Mucosa of gallbladder (tissue), 1 donor: ENCODE measurements at regions not wholly inside any gene's neighbourhood (a gene's known extent, or its start where the extent isn't known, plus 50 kb on each side); places are given as distances from the start of the nearest gene placed in this dataset.
"Not testable (repeated sequence)": the region's sequence is repeated elsewhere in the genome, so short reads cannot be mapped to it uniquely, and the experiment has no call there.

ENCODE experiments used
- DNase-seq: peaks from one replicate; pipeline ENCODE4 v3.0.0-alpha.2; 2020; ENCODE audit warnings: low spot score
- donor health status: DM: no; HTN: no; CAD: no.

- DNase-seq: no peak
Measured at GRCh38 chr1:55781003-55781402, 565.8 kb upstream of the USP24 start.

GRCh38 chr1:55777545-55777944, 562.4 kb upstream of the USP24 start:
- DNase-seq: no peak

GRCh38 chr1:55775007-55775406, 559.8 kb upstream of the USP24 start:
- no peak for DNase-seq

DNA sequence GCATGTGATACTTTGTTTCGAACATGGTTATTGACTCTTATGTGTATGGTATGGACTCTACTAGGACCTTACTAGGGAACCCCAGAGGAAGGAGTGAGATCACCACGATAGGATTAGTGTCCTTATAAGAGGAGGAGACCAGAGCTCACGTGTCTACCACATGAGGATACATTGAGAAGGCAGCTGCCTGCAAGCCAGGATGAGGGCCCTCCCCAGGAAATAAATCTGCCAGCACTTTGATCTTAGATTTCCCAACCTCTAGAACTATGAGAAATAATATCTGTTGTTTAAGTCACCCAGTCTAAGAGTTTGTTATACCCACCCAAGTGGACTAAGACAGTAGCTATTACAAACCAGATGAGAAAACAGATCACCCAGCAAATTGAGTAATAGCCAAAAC, 559.3 kb upstream of the USP24 start:
- no peak for DNase-seq

- DNase-seq: no peak
Measured at GRCh38 chr1:55773211-55773940, 558.2 kb upstream of the USP24 start.

DNA sequence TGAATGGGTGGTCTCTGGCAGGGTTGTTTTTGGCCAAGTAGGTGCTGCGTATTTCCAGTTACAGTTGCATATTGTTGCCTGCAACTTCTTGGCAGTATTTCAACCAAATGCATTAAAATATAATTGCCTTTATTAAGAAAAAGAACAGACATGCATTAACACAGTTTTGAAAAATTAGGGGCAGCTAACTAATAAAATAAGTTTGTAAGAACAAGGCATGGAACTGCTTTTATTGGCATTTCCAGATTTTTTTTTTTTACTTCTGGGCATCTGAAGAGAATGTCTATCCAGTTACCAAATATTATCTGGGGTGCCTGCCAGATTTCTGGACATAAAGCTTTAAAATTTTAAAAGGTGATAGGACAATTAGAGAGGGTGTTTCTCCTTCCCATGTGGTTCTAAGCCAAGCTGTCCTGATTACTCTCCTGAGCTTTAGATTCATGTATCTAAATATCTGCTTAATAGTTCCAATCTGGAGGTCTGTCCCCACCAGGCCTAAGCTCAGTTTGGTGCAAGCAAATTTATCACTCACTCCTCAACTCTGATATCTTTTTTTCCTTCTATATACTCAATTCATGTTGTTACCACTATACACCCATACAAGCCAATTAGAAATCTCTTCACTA, 553.3 kb upstream of the USP24 start:
- no peak for DNase-seq

GRCh38 chr1:55767171-55767570, 552.0 kb upstream of the USP24 start:
- no peak for DNase-seq

DNA sequence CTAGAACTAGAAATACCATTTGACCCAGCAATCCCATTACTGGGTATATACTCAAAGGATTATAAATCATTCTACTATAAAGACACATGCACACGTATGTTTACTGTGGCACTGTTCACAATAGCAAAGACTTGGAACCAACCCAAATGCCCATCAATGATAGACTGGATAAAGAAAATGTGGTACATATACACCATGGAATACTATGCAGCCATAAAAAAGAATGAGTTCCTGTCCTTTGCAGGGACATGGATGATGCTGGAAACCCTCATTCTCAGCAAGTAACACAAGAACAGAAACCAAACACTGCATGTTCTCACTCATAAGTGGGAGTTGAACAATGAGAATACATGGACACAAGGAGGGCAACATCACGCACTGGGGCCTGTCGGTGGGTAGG, 550.3 kb upstream of the USP24 start:
- DNase-seq: not testable (repeated sequence)

GRCh38 chr1:55751776-55752175, 536.6 kb upstream of the USP24 start:
- no peak for DNase-seq

DNA sequence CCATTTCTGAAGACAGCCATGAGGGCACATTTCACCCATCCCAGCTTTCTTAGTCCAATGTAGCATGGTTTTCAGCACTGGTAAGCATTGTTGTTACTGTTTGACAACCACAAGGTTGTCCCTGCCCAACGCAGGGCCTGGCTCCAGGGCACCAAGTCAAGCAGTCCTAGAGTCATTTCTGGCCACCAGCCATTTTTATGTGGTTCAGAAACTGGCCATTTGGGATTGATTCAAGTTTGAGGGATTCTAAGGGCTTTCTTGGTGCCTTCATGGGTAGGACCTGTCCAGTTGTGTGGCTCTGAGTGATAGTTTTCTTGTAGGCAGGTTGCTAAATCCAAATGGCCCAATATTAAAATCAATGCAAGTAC, 535.4 kb upstream of the USP24 start:
- DNase-seq: no peak

- no peak for DNase-seq
Measured at GRCh38 chr1:55749975-55750627, 534.9 kb upstream of the USP24 start.

GRCh38 chr1:55747408-55747841, 532.3 kb upstream of the USP24 start:
- DNase-seq: no peak

DNA sequence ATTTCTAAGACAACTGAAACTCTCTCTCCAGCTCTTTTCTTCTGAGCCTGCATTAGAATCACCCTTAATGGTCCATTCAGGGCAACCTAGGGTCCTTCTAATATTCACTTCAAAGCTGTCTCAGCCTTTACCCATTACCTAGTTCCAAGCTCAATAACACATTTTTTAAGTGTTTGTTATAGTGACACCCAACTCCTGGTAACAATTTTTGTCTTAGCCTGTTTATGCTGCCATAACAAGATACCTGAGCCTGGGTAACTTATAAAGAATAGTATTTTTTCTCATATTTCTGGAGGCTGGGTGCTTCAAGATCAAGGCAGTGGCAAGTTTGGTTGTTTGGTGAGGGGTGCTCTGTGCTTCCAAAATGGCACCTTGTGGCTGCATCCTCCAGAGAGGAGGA, 531.5 kb upstream of the USP24 start:
- no peak for DNase-seq

DNA sequence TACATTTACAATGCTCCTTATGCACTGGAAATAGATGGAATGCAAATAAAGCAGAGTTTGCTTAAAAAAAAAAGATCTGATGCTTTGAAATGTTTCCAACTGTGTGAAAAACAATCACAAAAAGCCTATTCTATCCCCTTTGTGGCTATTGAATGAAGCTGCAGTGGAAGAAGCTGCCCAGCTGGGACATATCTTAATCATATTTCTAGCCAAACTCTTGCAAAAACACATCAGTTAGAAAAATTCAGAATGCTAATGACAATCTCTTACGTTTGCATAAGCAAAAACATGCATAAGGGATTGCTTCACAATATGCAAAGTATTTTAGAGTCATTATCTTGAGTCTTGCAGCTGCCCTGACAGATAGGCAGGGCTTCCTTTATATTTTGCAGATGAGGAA, 526.4 kb upstream of the USP24 start:
- no peak for DNase-seq

- DNase-seq: no peak
Measured at GRCh38 chr1:55735106-55735505, 519.9 kb upstream of the USP24 start.

DNA sequence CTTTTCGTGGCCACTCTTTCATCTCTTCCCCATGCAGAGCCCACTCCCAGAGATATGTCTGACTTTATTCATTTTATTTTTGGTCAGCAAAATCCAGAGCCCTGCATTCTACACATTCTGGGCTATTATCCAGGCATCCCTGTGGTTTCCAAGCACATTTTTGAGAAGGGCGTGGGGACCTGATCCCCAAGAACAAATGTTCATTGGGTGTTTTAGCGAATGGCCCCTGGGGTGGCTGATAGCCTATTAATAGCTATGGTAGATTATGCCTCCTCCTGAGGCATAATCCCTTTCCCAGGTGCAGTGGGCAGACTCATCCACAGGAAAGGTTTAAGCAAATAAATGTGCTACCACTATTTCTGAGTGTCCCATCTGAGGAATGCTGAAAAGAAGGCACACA, 511.8 kb upstream of the USP24 start:
- DNase-seq: no peak

GRCh38 chr1:55725378-55725777, 510.2 kb upstream of the USP24 start:
- no peak for DNase-seq

- no peak for DNase-seq
Measured at GRCh38 chr1:55724551-55725325, 509.6 kb upstream of the USP24 start.

- no peak for DNase-seq
Measured at GRCh38 chr1:55723001-55723400, 507.8 kb upstream of the USP24 start.

- DNase-seq: peak; percentile 51
Measured at GRCh38 chr1:55720261-55720660, 505.1 kb upstream of the USP24 start.

- peak; percentile 60 for DNase-seq
Measured at GRCh38 chr1:55718758-55719671, 503.9 kb upstream of the USP24 start.
